ENCODE measurements at regions not wholly inside any gene's neighbourhood (a gene's known extent, or its start where the extent isn't known, plus 50 kb on each side); places are given as distances from the start of the nearest gene placed in this dataset.

DNA sequence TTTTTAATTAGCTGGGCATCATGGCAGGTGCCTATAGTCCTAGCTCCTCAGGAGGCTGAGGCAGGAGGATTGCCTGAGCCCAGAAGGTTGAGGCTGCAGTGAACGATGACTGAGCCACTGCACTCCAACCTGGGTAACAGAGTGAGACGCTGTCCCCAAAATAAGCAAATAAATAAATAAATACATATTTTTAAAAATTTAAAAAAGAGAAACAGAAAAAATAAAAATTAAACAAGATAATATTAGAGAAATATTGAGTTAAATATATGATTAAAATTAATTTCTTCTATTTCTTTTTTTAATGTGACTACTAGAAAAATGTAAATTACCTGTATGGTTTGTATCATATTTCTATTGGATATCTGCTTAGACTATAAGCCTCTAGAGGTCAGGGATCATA, 59.3 kb upstream of the ATP1A1 start:
- ChIA-PET POLR2A (no interaction called here), CTCF (no interaction called here)
- no peak overlapping the region for H3K4me3 ChIP-seq (ENCODE audit: low read depth, low read length)
- TF ChIP-seq, protein P1, sequence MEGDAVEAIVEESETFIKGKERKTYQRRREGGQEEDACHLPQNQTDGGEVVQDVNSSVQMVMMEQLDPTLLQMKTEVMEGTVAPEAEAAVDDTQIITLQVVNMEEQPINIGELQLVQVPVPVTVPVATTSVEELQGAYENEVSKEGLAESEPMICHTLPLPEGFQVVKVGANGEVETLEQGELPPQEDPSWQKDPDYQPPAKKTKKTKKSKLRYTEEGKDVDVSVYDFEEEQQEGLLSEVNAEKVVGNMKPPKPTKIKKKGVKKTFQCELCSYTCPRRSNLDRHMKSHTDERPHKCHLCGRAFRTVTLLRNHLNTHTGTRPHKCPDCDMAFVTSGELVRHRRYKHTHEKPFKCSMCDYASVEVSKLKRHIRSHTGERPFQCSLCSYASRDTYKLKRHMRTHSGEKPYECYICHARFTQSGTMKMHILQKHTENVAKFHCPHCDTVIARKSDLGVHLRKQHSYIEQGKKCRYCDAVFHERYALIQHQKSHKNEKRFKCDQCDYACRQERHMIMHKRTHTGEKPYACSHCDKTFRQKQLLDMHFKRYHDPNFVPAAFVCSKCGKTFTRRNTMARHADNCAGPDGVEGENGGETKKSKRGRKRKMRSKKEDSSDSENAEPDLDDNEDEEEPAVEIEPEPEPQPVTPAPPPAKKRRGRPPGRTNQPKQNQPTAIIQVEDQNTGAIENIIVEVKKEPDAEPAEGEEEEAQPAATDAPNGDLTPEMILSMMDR (IDR thresholded peaks at IDR 0.05; ENCODE audit: insufficient read depth, low read length, missing control alignments), result no peak
- DNase-seq (ENCODE audit: low read depth, low spot score), result no peak

- ChIA-PET POLR2A (no interaction called here), CTCF (no interaction called here)
- no peak for DNase-seq (ENCODE audit: low read depth, low spot score)
- TF ChIP-seq, protein P1 (IDR thresholded peaks at IDR 0.05; ENCODE audit: insufficient read depth, low read length, missing control alignments), result no peak
- H3K4me3 ChIP-seq (ENCODE audit: low read depth, low read length), result no peak overlapping the region
Measured at GRCh38 chr1:116314305-116314919, 58.6 kb upstream of the ATP1A1 start.

DNA sequence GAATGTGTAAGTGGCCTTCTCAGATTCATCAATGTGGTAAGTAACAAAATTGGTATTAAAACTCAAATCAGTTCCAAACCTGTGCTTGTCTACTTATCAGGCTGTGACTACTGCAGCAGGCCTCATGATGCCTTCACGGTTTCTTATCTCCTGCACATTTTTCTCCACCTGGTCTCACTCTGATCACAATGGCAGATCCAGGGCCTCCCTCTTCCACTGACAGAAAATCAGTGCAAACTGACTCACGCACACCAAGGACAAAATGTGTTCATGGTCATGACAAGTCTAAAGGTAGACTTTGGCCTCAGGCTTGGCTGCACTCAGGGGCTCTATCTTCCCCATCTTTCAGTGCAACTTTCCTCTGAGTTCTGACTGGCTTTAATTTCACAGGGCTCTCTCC, 56.7 kb upstream of the ATP1A1 start:
- POLR2A ChIA-PET, result no interaction called here
- CTCF ChIA-PET, result no interaction called here
- no peak overlapping the region for H3K4me3 ChIP-seq (ENCODE audit: low read depth, low read length)
- TF ChIP-seq, protein P1 (IDR thresholded peaks at IDR 0.05; ENCODE audit: insufficient read depth, low read length, missing control alignments), result no peak
- no peak for DNase-seq (ENCODE audit: low read depth, low spot score)

GRCh38 chr1:116318897-116319296, 54.1 kb upstream of the ATP1A1 start:
- ChIA-PET POLR2A (no interaction called here), CTCF (no interaction called here)
- no peak overlapping the region for H3K4me3 ChIP-seq (ENCODE audit: low read depth, low read length)
- DNase-seq (ENCODE audit: low read depth, low spot score), result no peak
- TF ChIP-seq, protein P1 (IDR thresholded peaks at IDR 0.05; ENCODE audit: insufficient read depth, low read length, missing control alignments), result no peak

GRCh38 chr1:116320874-116321273, 52.2 kb upstream of the ATP1A1 start:
- TF ChIP-seq, protein P1 (IDR thresholded peaks at IDR 0.05; ENCODE audit: insufficient read depth, low read length, missing control alignments), result no peak
- CTCF ChIA-PET, result no interaction called here
- no peak for DNase-seq (ENCODE audit: low read depth, low spot score)
- POLR2A ChIA-PET, result no interaction called here
- H3K4me3 ChIP-seq (ENCODE audit: low read depth, low read length), result no peak overlapping the region

GRCh38 chr1:116321766-116322175, 51.3 kb upstream of the ATP1A1 start:
- ChIA-PET CTCF (no interaction called here), POLR2A (no interaction called here)
- no peak overlapping the region for H3K4me3 ChIP-seq (ENCODE audit: low read depth, low read length)
- TF ChIP-seq, protein P1 (IDR thresholded peaks at IDR 0.05; ENCODE audit: insufficient read depth, low read length, missing control alignments), result no peak
- no peak for DNase-seq (ENCODE audit: low read depth, low spot score)
